HCT116 (cell line): ENCODE measurements at regions not wholly inside any gene's neighbourhood (a gene's known extent, or its start where the extent isn't known, plus 50 kb on each side); places are given as distances from the start of the nearest gene placed in this dataset.

Source experiments
- ATAC-seq: fragments of 200-7000 bp; cut with Tn5 transposase; 2 replicates; pipeline ENCODE4 v1.9.1; 2020; ENCODE audit warnings: mild to moderate bottlenecking, moderate library complexity
- BruUV-seq: library from RNA; stranded (reverse); fragments of 400-500 nt; replicated peaks from 2 replicates; lab custom pipeline; 2021; lab: Mats Ljungman, UMichigan
- CTCF ChIA-PET: fragments of 300-600 bp; sonication (Branson Sonifier 250); formaldehyde crosslinking; loops from one replicate; lab custom pipeline; 2021; ENCODE audit warnings: antibody characterized with exemption; lab: Charles Lee
- POLR2A ChIA-PET: fragments of 300-600, 350-600 bp; sonication (Branson Sonifier 250); formaldehyde crosslinking; loops from one replicate; lab custom pipeline; 2021; ENCODE audit warnings: antibody characterized with exemption; lab: Charles Lee
- RAD21 ChIA-PET, 2 experiments: fragments of 300-600 bp; sonication (Branson Sonifier 250); formaldehyde crosslinking; loops; one replicate each; lab custom pipeline; 2023; ENCODE audit warnings: low total read pairs in 2 of 2; ENCODE audit not compliant: uncharacterized antibody in 2 of 2, unreplicated experiment in 2 of 2, low non-redundant PET in 1 of 2; lab: Charles Lee
- DNase-seq: peaks from one replicate; pipeline ENCODE4 v3.0.0-alpha.2; 2010; ENCODE audit warnings: low read depth, low spot score
- H2AFZ ChIP-seq: fragments of 200-600 bp; shearing (Covaris generic), sonication (generic); 2 replicates; pipeline ENCODE4 v1.6.1; 2017; ENCODE audit warnings: low read depth, mixed run types, mixed read lengths, antibody characterized with exemption, low read length; ENCODE audit not compliant: poor library complexity, severe bottlenecking
- H3K27ac ChIP-seq: 2 replicates; pipeline ENCODE4 v1.5.1; 2012; ENCODE audit warnings: low read depth, low read length
- H3K27me3 ChIP-seq: fragments of 200-600 bp; sonication (generic); 2 replicates; pipeline ENCODE4 v1.6.1; 2016; ENCODE audit warnings: mixed run types, low read length, mixed read lengths; ENCODE audit not compliant: insufficient read depth
- H3K36me3 ChIP-seq, 2 experiments: fragments of 200-500 bp in 1 of 2; fragments of 200-600 bp in 1 of 2; sonication (Bioruptor generic) in 1 of 2; sonication (generic) in 1 of 2; 2 replicates each; pipeline versions ENCODE4 v1.5.1 to v1.6.1; 2014 to 2016; ENCODE audit warnings: low read length in 2 of 2, inconsistent platforms in 1 of 2, mixed read lengths in 1 of 2, mixed run types in 1 of 2; ENCODE audit not compliant: insufficient read depth in 2 of 2, control insufficient read depth in 1 of 2
- H3K4me1 ChIP-seq, 2 experiments: fragments of 200-600 bp in 1 of 2; sonication (generic) in 1 of 2; 2 replicates each; pipeline versions ENCODE4 v1.5.1 to v1.6.1; 2012 to 2017; ENCODE audit warnings: low read length in 2 of 2, inconsistent platforms in 1 of 2, mild to moderate bottlenecking in 1 of 2, mixed read lengths in 1 of 2, mixed run types in 1 of 2, moderate library complexity in 1 of 2; ENCODE audit not compliant: insufficient read depth in 2 of 2, control insufficient read depth in 1 of 2
- H3K4me2 ChIP-seq: fragments of 200-600 bp; sonication (generic); 2 replicates; pipeline ENCODE4 v1.6.1; 2017; ENCODE audit warnings: mixed run types, low read length, mixed read lengths
- H3K4me3 ChIP-seq, 2 experiments: fragments of 200-600 bp in 1 of 2; sonication (generic) in 1 of 2; replicated peaks in 1 of 2; 2 replicates each; pipeline ENCODE4 v1.5.1; 2011 to 2016; ENCODE audit warnings: low read length in 2 of 2, control low read depth in 1 of 2, low read depth in 1 of 2, mild to moderate bottlenecking in 1 of 2, mixed read lengths in 1 of 2, mixed run types in 1 of 2
- H3K79me2 ChIP-seq: fragments of 200-600 bp; sonication (generic); 2 replicates; pipeline ENCODE4 v1.6.1; 2017; ENCODE audit warnings: mild to moderate bottlenecking, mixed run types, low read length, moderate library complexity, mixed read lengths; ENCODE audit not compliant: insufficient read depth
- H3K9ac ChIP-seq: fragments of 200-600 bp; sonication (generic); 2 replicates; pipeline ENCODE4 v1.6.1; 2016; ENCODE audit warnings: low read length, mixed read lengths
- H3K9me2 ChIP-seq: fragments of 200-600 bp; sonication (generic), shearing (Covaris generic); 2 replicates; pipeline ENCODE4 v1.6.1; 2017; ENCODE audit warnings: mixed run types, mild to moderate bottlenecking, moderate library complexity; ENCODE audit not compliant: insufficient read depth
- H3K9me3 ChIP-seq, 2 experiments: fragments of 200-500 bp in 1 of 2; fragments of 200-600 bp in 1 of 2; sonication (Bioruptor generic) in 1 of 2; sonication (generic) in 1 of 2; 2 replicates each; pipeline ENCODE4 v1.6.1; 2014 to 2017; ENCODE audit warnings: low read length in 2 of 2, mixed read lengths in 2 of 2, inconsistent platforms in 1 of 2, low read depth in 1 of 2, mild to moderate bottlenecking in 1 of 2, mixed run types in 1 of 2, moderate library complexity in 1 of 2; ENCODE audit not compliant: control insufficient read depth in 1 of 2, insufficient read depth in 1 of 2
- H4K20me1 ChIP-seq: fragments of 200-600 bp; sonication (generic), shearing (Covaris generic); 2 replicates; pipeline ENCODE4 v1.6.1; 2017; ENCODE audit warnings: mixed run types, mild to moderate bottlenecking, moderate library complexity; ENCODE audit not compliant: insufficient read depth
- CBX3 ChIP-seq: IDR thresholded peaks from 2 replicates; pipeline ENCODE4 v1.6.1; 2012; ENCODE audit warnings: low read depth
- CTCF ChIP-seq, 3 experiments: fragments of 200-600 bp in 1 of 3; sonication (generic) in 1 of 3; IDR thresholded peaks in 2 of 3; conservative IDR thresholded peaks in 1 of 3; 2 replicates each; pipeline ENCODE4 v1.5.1; 2012 to 2017; ENCODE audit warnings: low read depth in 2 of 3, low read length in 2 of 3, antibody characterized with exemption in 1 of 3, borderline replicate concordance in 1 of 3, control low read depth in 1 of 3, mild to moderate bottlenecking in 1 of 3, mixed read lengths in 1 of 3, mixed run types in 1 of 3, moderate library complexity in 1 of 3; ENCODE audit not compliant: insufficient read depth in 1 of 3
- ELF1 ChIP-seq: IDR thresholded peaks from 2 replicates; pipeline ENCODE4 v1.6.1; 2012; ENCODE audit warnings: low read depth, borderline replicate concordance
- EZH2 ChIP-seq: fragments of 200-600 bp; sonication (generic); IDR thresholded peaks from 2 replicates; pipeline ENCODE4 v1.6.1; 2017; ENCODE audit warnings: antibody characterized with exemption, mixed run types
- MAX ChIP-seq: IDR thresholded peaks from 2 replicates; pipeline ENCODE4 v1.6.1; 2012
- POLR2A ChIP-seq: IDR thresholded peaks from 2 replicates; pipeline ENCODE4 v1.7.0; 2011; ENCODE audit warnings: borderline replicate concordance; ENCODE audit not compliant: insufficient read depth, insufficient read length; ENCODE audit errors: extremely low read depth
- POLR2AphosphoS5 ChIP-seq: IDR thresholded peaks from 2 replicates; pipeline ENCODE4 v1.6.1; 2011; ENCODE audit warnings: mild to moderate bottlenecking, low read depth, low read length, moderate library complexity
- RAD21 ChIP-seq: IDR thresholded peaks from 2 replicates; pipeline ENCODE4 v1.6.1; 2012; ENCODE audit warnings: low read depth, mild to moderate bottlenecking
- REST ChIP-seq: IDR thresholded peaks from 2 replicates; pipeline ENCODE4 v1.6.1; 2012; ENCODE audit warnings: low read depth
- SP1 ChIP-seq: IDR thresholded peaks from 2 replicates; pipeline ENCODE4 v1.6.1; 2012; ENCODE audit warnings: low read depth
- SRF ChIP-seq: IDR thresholded peaks from 2 replicates; pipeline ENCODE4 v1.6.1; 2012; ENCODE audit warnings: low read depth
- TCF7L2 ChIP-seq: IDR thresholded peaks from 2 replicates; pipeline ENCODE4 v1.7.0; 2011; ENCODE audit warnings: borderline replicate concordance, inconsistent platforms; ENCODE audit not compliant: insufficient read depth, insufficient read length; ENCODE audit errors: extremely low read depth
- YY1 ChIP-seq: IDR thresholded peaks from 2 replicates; pipeline ENCODE4 v1.6.1; 2011; ENCODE audit warnings: low read length, low read depth, moderate library complexity, mild to moderate bottlenecking; ENCODE audit not compliant: insufficient replicate concordance; ENCODE audit errors: extremely low read depth
- ZBTB33 ChIP-seq: IDR thresholded peaks from 2 replicates; pipeline ENCODE4 v1.6.1; 2011; ENCODE audit warnings: mild to moderate bottlenecking, low read length, moderate library complexity; ENCODE audit not compliant: insufficient replicate concordance; ENCODE audit errors: extremely low read depth
- intact Hi-C: fragments of 100-400 bp; cut with micrococcal nuclease; formaldehyde crosslinking; loops from 2 replicates; pipeline ENCODE4 v1.10.0; 2022

- TF ChIP-seq CBX3 = no peak
- TF ChIP-seq TCF7L2 = no peak
Observed at GRCh38 chr3:124634210-124635168, 95.8 kb upstream of the UMPS start (continued).

- Histone ChIP-seq H3K4me3 (no peak overlapping the region), H3K4me1 (no peaks in the 10 kb centered on the region), H2AFZ (no peak overlapping the region), H3K9ac (no peak overlapping the region), H3K27me3 (no peaks in the 10 kb centered on the region), H3K9me2 (no peaks in the 10 kb centered on the region), H3K79me2 (no peaks in the 10 kb centered on the region), H3K27ac (no peak overlapping the region), H4K20me1 (no peaks in the 10 kb centered on the region), H3K36me3 (no peaks in the 10 kb centered on the region), H3K4me2 (no peak overlapping the region), H3K9me3 (no peaks in the 10 kb centered on the region)
- no peak for DNase-seq
- ATAC-seq = no peak
- intact Hi-C loops = loop anchor here (5.0 kb wide), 1 partner anchor 37 kb away; no protein-coding TSS in a partner anchor
- CTCF ChIA-PET = no interaction called here
- no TSS peak for BruUV-seq
- RAD21 ChIA-PET = no interaction called here
- POLR2A ChIA-PET = no interaction called here
- TF ChIP-seq REST (no peak), EZH2 (no peak), ZBTB33 (no peak), SP1 (no peak), MAX (no peak), SRF (no peak), RAD21 (no peak), POLR2AphosphoS5 (no peak), CTCF (IDR thresholded peaks at IDR 0.05 in 2 of 3, conservative IDR thresholded peaks at IDR 0.05 in 1 of 3; ENCODE audit: borderline replicate concordance in 1 of 3, insufficient read depth in 1 of 3, low read depth in 2 of 3, low read length in 2 of 3) (no peak), YY1 (no peak), POLR2A (no peak), ELF1 (no peak)
Observed at GRCh38 chr3:124635169-124635539, 95.1 kb upstream of the UMPS start.
